Inferior parietal cortex (tissue), 1 donor: ENCODE measurements at regions not wholly inside any gene's neighbourhood (a gene's known extent, or its start where the extent isn't known, plus 50 kb on each side); places are given as distances from the start of the nearest gene placed in this dataset.

Experiments used
- DNase-seq: peaks from one replicate; pipeline ENCODE4 v3.0.0-alpha.2; 2016; ENCODE audit errors: extremely low spot score

DNA sequence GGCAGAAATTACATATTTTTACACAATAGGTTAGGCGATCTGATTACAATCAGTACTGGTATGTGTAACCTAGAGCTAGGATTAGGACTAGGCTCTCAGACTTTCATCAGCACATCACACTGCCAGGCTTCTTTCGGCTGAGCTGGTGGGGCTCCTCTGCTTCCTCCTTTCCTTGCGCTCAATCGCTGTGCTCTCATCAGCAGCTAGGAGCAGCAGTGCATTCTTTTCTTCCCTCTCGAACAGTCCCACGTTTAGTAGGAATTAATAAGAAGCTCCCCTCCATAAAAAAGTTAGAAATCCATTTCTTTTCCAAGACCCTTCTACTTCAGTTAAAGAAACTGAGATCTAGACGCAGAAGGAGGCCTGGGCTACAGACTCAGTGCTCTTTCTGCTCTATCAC, 350.4 kb downstream of the SPRY1 start:
- DNase-seq, result no peak

- DNase-seq, result no peak
These were observed 352.2 kb downstream of the SPRY1 start for GRCh38 chr4:123748806-123749205.

DNA sequence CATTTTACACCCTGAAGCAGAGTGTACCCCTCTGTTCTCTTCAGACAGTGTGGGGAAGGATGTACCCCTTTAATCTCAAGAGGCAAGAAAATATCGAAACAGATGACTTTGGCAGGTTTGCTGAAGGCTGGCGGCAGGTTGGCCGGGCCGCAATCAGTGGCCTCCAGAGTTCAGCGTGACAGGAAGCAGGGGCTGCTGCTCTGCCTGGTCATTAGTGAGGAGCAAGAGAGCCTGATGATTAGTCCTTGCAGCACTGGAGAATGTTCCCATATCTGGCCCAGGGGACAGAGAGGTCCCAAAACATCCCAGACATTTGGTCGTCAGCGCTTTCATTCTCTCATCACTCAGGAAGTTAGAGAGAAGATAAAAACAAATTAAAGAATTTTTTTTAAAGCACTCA, 352.8 kb downstream of the SPRY1 start:
- DNase-seq, result no peak

GRCh38 chr4:123750044-123750443, 353.4 kb downstream of the SPRY1 start:
- DNase-seq, result no peak

GRCh38 chr4:123755655-123756054, 359.1 kb downstream of the SPRY1 start:
- no peak for DNase-seq

DNA sequence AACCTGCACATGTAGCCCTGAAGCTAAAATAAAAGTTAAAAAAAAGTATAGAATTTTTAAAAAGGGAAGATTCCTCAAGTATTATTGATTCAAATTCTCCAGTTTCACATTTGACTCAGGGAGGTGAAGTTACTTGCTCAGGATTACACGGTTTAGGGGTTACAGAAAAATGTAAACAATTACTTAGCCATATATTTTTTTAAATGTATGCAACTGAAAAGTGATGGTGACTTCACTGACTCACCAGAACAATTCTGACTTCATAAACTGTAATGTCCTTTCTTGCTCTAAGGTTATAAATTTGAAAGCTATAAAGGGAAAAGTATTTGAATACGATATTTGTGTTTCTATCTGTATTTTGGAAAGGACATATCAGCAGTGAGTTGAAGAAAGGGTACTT, 371.2 kb downstream of the SPRY1 start:
- DNase-seq, result no peak

DNA sequence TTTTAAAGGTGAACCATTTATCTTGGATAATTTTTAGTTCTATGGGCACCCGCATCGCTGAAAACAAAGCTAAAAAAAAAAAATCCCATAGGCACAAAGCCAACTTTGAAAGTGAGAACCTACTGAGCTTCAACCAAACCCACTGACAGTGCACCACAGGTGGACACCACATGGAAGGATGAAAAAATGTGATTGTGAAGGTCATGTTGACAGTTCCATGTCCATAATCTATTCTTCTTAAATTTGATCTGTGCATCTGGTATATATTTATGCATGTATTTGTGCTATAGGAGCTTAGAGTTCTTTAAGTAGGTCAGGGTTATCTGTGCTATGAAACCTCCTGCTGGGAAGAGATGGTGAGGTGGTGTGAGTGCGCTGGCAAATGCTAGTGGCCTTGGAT, 374.3 kb downstream of the SPRY1 start:
- no peak for DNase-seq

GRCh38 chr4:123776267-123776666, 379.7 kb downstream of the SPRY1 start:
- no peak for DNase-seq

DNA sequence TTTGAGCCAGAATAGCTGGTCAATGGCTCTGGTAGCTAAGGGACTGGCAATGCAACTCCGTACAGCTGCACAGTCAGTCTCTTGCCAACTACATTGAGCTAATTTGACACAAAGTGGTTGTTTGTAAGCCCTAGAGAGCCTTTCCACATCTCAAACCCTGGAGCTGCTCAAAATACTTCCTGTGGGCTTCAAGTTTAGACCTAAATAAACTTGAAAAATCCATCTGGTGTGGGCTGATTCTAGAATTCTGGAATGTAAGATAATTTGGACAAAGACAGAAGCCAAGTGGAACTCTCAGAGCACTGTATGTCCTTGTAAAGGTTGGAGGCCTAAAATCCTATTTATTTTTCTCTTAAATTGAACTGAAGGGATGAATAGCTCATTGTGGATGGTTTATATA, 380.8 kb downstream of the SPRY1 start:
- no peak for DNase-seq

GRCh38 chr4:123783151-123783790, 386.7 kb downstream of the SPRY1 start:
- no peak for DNase-seq

DNA sequence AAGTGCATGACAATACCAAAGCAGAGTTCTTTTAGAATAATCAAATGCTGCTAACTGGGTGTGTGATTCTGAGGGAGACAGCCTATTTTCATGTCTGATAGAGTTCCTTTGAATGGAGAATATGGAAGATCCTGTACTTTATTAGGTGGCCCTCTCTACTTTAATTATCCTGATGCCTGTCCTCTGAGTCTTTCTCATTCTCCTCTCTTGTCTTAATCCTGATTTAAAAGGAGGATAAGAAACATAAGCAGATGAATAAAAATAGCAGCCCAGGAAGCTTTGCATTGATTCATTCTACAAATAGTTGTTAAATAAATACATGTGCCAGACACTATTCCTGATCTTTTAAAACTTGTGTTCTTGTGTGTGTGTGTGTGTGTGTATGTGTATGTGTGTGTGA, 387.3 kb downstream of the SPRY1 start:
- DNase-seq, result no peak

DNA sequence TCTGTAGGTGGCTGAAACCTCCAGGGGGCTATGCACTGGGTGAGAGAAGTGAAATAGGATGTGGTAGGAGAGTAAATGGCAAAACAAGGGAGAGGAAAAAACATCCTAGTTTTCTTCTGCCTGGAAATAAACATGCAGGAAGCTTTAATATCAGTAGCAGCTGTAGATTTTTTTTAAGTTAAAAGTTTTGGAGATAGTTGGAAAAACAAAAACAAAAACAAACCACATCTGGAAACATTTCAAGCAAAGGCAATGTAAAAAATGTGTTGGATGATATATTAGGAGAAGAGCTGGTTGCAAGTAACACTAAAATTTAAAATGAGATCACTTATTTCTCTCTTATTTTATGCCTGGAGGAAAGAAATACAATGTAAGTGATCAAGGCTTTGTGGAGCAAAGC, 388.0 kb downstream of the SPRY1 start:
- no peak for DNase-seq

DNA sequence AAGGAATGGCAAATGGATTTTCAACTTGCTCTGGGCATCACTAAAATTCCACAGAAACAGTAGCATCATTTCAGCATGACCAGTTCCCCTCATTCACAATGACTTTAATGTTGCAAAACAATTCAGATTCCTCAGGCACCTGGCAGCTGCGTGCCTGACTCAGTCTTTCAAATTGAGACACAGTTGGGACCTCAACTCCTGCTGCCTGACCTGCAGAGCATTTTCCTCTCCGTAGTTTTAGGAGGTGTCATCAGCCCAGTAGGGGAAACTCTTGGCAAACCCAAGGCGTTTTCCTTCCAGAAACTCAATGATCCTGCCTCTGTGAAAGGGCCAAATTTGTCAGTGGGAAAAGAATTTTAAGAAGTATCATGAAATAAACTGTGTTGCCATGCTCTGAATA, 388.9 kb downstream of the SPRY1 start:
- no peak for DNase-seq

GRCh38 chr4:123786163-123786915, 389.7 kb downstream of the SPRY1 start:
- no peak for DNase-seq

- DNase-seq, result no peak
These were observed 390.3 kb downstream of the SPRY1 start for GRCh38 chr4:123786920-123787319.

DNA sequence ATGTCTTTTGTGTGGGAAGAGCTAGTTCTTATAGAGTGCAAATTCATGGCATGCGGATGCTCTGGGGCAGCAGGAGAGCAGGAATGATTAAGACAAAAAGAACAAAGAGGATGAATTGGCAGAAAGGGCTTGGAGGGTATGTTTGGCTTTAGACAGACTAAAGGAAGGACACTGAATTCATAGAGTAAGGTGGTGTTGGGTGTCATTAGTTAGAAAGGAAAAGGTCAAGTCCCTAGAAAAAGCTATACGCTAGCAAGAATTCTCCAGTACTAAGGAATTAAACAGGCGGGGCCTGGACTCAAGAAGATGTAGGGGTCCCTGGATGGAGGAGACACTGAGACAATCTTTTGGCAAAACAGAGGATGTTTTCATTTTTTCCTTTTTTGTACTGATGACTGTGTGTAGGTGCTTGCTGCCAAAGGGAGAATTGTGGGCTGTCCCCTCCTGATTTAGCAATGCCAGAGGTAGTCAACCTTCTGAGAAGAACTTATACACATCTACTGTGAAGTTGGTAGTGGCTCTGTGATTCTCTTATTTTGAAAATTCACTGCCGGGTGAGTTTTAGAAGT, 391.0 kb downstream of the SPRY1 start:
- DNase-seq, result no peak

GRCh38 chr4:123788577-123788976, 392.0 kb downstream of the SPRY1 start:
- no peak for DNase-seq

DNA sequence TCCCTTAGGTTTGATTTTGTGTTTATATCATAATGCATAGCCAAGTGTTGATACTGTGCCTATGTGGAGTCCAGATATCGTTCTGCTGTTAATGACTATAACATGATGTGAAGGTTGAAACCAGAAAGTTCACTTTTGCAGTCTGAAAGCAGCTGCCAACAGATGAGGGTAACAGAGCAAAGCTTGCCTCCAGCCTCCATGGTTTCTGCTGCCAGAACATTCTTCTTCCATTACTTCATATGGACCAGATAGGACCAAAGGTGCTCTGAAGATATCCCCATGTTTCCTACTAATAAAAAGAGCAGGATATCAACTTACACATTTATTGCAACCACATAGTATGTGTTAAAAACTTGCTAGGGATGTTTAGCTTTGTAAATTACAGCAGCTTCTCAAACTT, 394.1 kb downstream of the SPRY1 start:
- DNase-seq, result no peak

DNA sequence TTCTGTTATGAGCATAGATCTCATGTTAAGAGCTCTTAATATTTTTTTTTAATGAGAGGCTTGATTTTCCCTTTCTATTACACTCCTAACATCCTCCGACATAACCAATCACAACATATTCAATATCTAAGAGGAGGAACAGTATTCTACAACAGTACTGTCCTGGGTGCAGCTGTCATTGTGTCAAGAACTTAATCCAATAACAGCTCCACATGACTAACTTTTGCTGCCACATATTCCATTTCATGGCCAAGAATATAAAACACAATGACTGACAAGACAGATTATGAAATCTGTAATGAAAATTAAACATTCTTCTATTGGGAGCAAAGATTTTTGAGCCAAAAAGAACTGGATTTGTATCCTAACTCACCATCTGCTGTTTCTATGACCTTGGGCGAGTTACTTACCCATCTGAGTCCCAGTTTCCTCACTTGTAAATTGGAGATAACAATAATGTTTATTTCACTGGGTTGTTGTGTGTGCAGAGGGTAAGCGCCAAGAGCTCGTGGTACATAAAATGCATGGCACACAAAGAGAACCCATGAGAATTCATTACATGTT, 405.6 kb downstream of the SPRY1 start:
- no peak for DNase-seq

- no peak for DNase-seq
These were observed 406.3 kb downstream of the SPRY1 start for GRCh38 chr4:123802933-123803332.

DNA sequence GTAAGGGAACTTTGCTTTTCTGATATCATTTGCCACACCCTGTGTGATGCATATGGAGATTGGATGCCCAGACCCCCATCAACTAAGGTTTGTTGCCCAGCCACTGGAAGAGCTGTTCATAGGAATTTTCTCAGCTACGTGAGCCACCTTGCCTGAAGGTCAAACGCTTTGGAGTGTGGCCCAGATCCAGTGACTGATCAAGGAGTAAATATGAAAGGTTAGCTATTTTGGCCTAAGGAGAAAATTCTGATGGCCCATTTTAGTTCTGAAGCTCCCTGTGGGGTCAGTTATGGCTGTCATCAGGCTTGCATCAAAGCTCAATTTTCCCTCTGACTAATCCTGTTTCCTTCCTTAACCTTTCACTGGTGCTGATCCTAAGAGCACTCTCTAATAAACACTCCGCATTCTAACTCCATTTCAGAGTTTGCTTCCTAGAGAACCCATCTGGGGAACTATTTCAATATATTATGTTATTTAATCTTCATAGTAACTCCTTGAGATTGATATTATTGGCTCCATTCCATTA, 407.7 kb downstream of the SPRY1 start:
- no peak for DNase-seq

GRCh38 chr4:123806056-123806455, 409.5 kb downstream of the SPRY1 start:
- no peak for DNase-seq

DNA sequence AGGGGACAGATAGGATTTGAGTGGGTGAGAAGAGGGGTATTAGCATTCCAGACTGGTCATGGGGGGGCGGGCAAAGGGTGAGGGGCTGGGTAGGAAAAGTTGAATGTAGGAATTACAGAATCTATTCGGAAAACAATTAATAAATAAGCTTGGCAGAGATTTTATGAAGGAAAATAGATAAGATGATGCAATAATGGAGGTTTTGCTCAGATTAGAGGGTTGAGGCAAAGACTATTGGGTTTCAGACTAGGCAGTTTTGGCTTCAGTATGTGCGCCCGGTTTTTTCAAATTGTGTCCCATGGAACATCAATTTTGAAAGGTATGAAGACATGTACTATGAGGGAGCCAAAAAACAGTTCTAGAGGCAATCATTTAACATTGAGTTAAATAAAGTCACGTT, 410.6 kb downstream of the SPRY1 start:
- no peak for DNase-seq
